Liver (tissue), 9 donors: ENCODE measurements at regions not wholly inside any gene's neighbourhood (a gene's known extent, or its start where the extent isn't known, plus 50 kb on each side); places are given as distances from the start of the nearest gene placed in this dataset. TPM values are rescaled to one million over a fixed set of nuclear protein-coding genes. Genes with fewer than 3 reads are reported as not detected.

Source experiments
- DNase-seq: peaks from one replicate; pipeline ENCODE4 v3.0.0-alpha.2; 2017; ENCODE audit warnings: low spot score
- H3K27ac ChIP-seq, 2 donors: one replicate each; pipeline ENCODE4 v1.7.0; 2013; ENCODE audit warnings: inconsistent platforms in 2 of 2, low read length in 2 of 2, control low read depth in 1 of 2, low read depth in 1 of 2, mild to moderate bottlenecking in 1 of 2
- H3K27me3 ChIP-seq, 4 donors: one replicate each; pipeline versions ENCODE4 v1.6.1 to v1.7.0; 2013; ENCODE audit warnings: low read length in 3 of 4, inconsistent platforms in 1 of 4, mild to moderate bottlenecking in 1 of 4, moderate library complexity in 1 of 4; ENCODE audit not compliant: control insufficient read depth in 4 of 4, insufficient read depth in 4 of 4
- H3K36me3 ChIP-seq, 4 donors: one replicate each; pipeline versions ENCODE4 v1.6.1 to v1.7.0; 2013; ENCODE audit warnings: low read length in 3 of 4, mild to moderate bottlenecking in 3 of 4, low read depth in 1 of 4, moderate library complexity in 1 of 4; ENCODE audit not compliant: control insufficient read depth in 4 of 4, insufficient read depth in 3 of 4
- H3K4me1 ChIP-seq, 4 donors: one replicate each; pipeline versions ENCODE4 v1.6.1 to v1.7.0; 2013; ENCODE audit warnings: low read length in 3 of 4, mild to moderate bottlenecking in 3 of 4, moderate library complexity in 1 of 4; ENCODE audit not compliant: control insufficient read depth in 4 of 4, insufficient read depth in 4 of 4
- H3K4me3 ChIP-seq, 3 donors: one replicate each; pipeline versions ENCODE4 v1.6.1 to v1.7.0; 2013; ENCODE audit warnings: low read length in 3 of 3, control low read depth in 1 of 3, low read depth in 1 of 3, mild to moderate bottlenecking in 1 of 3
- H3K9ac ChIP-seq, 2 donors: one replicate each; pipeline ENCODE4 v1.7.0; 2013; ENCODE audit warnings: low read length in 2 of 2, mild to moderate bottlenecking in 2 of 2, moderate library complexity in 2 of 2, control low read depth in 1 of 2, low read depth in 1 of 2
- H3K9me3 ChIP-seq, 4 donors: one replicate each; pipeline versions ENCODE4 v1.6.1 to v1.7.0; 2013; ENCODE audit warnings: low read length in 3 of 4; ENCODE audit not compliant: control insufficient read depth in 4 of 4
- RAD21 ChIP-seq, 2 donors: IDR thresholded peaks; 2 replicates each; pipeline ENCODE4 v1.6.1; 2016; ENCODE audit warnings: antibody characterized with exemption in 2 of 2, mild to moderate bottlenecking in 2 of 2
- TAF1 ChIP-seq: conservative IDR thresholded peaks from 2 replicates; pipeline ENCODE4 v1.6.1; 2016; ENCODE audit warnings: antibody characterized with exemption, mild to moderate bottlenecking
- whole genome bisulfite sequencing: extraction: QIAGEN DNeasy Blood & Tissue Kit; methylation state at CpG from one replicate; pipeline ENCODE4 v1.1.7; 2013; 5-methylcytosine and 5-hydroxymethylcytosine counted together
- small RNA-seq: library from RNA; depleted of rRNA; stranded (forward); fragments of <200 nt; gene quantifications from one replicate; pipeline ENCODE3, GENCODE V24; 2014
- TF ChIP-seq, protein P1 (sequence below): IDR thresholded peaks from 2 replicates; pipeline ENCODE4 v1.6.1; 2016; ENCODE audit warnings: antibody characterized with exemption, mild to moderate bottlenecking
- TF ChIP-seq, protein P2 (sequence below): fragments of 150-350 bp; IDR thresholded peaks from 2 replicates; pipeline ENCODE4 v1.5.1; 2017; ENCODE audit warnings: improper control_type of control experiment, low read depth, low read length; ENCODE audit not compliant: missing input control
- donor health status: healthy.
- donor health status: healthy.
- donor health status: healthy.
- donor health status: healthy.
- donor health status: healthy.

DNA sequence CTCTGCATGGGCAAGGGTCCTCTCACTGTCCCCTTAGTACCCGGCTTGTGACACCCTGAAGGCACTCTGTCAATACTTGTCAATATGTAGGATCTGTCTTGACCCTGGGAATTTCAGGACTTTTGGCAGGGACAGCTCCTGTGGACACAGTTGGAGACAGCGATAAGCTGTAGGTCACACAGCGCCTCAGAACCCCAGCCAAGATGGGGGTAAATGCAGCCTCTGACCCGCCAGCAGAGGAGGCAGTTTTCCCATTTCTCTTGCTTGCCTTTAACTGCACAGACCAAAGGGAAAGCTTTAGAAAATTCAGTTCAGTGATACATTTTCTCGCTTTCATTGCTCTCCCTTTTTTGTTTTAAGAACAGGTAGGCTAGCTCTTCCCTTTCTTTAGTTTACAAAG lies 54.8 kb upstream of the KLHL29 start:
- peaks cover 0 to 2% (median 0%) of the 10 kb centered on the region in 4 donors for H3K27me3 ChIP-seq
- WGBS: 45% methylated on average over 5 of the region's 5 CpGs
- TF ChIP-seq, protein P1, sequence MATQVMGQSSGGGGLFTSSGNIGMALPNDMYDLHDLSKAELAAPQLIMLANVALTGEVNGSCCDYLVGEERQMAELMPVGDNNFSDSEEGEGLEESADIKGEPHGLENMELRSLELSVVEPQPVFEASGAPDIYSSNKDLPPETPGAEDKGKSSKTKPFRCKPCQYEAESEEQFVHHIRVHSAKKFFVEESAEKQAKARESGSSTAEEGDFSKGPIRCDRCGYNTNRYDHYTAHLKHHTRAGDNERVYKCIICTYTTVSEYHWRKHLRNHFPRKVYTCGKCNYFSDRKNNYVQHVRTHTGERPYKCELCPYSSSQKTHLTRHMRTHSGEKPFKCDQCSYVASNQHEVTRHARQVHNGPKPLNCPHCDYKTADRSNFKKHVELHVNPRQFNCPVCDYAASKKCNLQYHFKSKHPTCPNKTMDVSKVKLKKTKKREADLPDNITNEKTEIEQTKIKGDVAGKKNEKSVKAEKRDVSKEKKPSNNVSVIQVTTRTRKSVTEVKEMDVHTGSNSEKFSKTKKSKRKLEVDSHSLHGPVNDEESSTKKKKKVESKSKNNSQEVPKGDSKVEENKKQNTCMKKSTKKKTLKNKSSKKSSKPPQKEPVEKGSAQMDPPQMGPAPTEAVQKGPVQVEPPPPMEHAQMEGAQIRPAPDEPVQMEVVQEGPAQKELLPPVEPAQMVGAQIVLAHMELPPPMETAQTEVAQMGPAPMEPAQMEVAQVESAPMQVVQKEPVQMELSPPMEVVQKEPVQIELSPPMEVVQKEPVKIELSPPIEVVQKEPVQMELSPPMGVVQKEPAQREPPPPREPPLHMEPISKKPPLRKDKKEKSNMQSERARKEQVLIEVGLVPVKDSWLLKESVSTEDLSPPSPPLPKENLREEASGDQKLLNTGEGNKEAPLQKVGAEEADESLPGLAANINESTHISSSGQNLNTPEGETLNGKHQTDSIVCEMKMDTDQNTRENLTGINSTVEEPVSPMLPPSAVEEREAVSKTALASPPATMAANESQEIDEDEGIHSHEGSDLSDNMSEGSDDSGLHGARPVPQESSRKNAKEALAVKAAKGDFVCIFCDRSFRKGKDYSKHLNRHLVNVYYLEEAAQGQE: peak; percentile 98
- TF ChIP-seq TAF1 (no peak), RAD21 (IDR thresholded peaks at IDR 0.05) (peak in 1 of 2 donors; percentile 55)
- TF ChIP-seq, protein P2, sequence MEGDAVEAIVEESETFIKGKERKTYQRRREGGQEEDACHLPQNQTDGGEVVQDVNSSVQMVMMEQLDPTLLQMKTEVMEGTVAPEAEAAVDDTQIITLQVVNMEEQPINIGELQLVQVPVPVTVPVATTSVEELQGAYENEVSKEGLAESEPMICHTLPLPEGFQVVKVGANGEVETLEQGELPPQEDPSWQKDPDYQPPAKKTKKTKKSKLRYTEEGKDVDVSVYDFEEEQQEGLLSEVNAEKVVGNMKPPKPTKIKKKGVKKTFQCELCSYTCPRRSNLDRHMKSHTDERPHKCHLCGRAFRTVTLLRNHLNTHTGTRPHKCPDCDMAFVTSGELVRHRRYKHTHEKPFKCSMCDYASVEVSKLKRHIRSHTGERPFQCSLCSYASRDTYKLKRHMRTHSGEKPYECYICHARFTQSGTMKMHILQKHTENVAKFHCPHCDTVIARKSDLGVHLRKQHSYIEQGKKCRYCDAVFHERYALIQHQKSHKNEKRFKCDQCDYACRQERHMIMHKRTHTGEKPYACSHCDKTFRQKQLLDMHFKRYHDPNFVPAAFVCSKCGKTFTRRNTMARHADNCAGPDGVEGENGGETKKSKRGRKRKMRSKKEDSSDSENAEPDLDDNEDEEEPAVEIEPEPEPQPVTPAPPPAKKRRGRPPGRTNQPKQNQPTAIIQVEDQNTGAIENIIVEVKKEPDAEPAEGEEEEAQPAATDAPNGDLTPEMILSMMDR: peak; percentile 12

More for the DNA sequence above, 54.8 kb upstream of the KLHL29 start:
- Histone ChIP-seq H3K9ac (no peak overlapping the region), H3K36me3 (no peaks in the 10 kb centered on the region), H3K9me3 (no peaks in the 10 kb centered on the region), H3K27ac (no peak overlapping the region), H3K4me3 (no peak overlapping the region), H3K4me1 (peaks cover 0 to 1% (median 0%) of the 10 kb centered on the region in 4 donors)
- no peak for DNase-seq

Small RNA genes in the stretch of these regions (small RNA-seq; reads per million reads assigned to genes)
- gene AC099799.1 (not detected), gene RN7SL117P (not detected), gene RNA5SP87 (not detected)
